Astrocyte (in vitro differentiated cells and primary cell): ENCODE measurements at regions not wholly inside any gene's neighbourhood (a gene's known extent, or its start where the extent isn't known, plus 50 kb on each side); places are given as distances from the start of the nearest gene placed in this dataset.

ENCODE experiments used
- EZH2 ChIP-seq: IDR thresholded peaks from 2 replicates; pipeline ENCODE4 v1.6.1; 2012; ENCODE audit warnings: mild to moderate bottlenecking, low read length, inconsistent platforms; ENCODE audit not compliant: insufficient read depth
- TF ChIP-seq, protein P1 (sequence below): IDR thresholded peaks from 2 replicates; pipeline ENCODE4 v1.5.1; 2011; ENCODE audit warnings: low read depth, mild to moderate bottlenecking, inconsistent platforms, low read length, moderate library complexity; ENCODE audit not compliant: insufficient read depth

DNA sequence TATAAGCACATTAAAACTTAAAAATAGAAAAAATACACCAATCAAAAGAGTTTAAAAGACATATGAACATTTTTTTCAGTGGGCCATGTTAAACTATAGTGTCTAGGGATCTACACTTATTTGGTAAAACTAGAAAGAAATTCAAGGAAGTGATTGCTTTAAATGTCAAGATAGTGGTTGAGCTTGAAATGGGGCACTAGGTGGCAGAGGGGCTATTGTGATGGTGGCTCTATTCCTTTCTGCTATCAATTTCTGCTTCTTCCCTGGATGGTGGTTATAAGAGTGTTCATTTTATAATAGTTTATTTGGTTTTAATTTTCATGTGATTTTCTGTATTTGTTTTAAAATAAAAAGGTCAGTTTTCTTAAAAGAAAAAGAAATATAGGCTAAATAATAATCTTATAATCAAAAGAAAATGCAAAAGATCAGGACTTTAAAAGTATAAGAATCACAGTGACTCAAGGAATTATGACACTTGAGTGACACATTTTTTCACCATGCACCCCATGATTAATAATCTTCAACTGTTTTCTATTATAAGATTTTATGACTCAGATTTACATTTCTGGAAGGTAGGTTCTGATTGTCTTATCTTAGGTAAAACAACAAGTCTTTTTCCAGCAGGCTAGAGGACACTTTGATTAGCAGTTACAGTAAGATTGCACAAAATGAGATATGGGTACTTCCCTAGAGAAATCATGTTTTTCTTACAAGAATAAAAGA lies 137.5 kb downstream of the FSCB start:
- TF ChIP-seq EZH2: no peak
- TF ChIP-seq, protein P1, sequence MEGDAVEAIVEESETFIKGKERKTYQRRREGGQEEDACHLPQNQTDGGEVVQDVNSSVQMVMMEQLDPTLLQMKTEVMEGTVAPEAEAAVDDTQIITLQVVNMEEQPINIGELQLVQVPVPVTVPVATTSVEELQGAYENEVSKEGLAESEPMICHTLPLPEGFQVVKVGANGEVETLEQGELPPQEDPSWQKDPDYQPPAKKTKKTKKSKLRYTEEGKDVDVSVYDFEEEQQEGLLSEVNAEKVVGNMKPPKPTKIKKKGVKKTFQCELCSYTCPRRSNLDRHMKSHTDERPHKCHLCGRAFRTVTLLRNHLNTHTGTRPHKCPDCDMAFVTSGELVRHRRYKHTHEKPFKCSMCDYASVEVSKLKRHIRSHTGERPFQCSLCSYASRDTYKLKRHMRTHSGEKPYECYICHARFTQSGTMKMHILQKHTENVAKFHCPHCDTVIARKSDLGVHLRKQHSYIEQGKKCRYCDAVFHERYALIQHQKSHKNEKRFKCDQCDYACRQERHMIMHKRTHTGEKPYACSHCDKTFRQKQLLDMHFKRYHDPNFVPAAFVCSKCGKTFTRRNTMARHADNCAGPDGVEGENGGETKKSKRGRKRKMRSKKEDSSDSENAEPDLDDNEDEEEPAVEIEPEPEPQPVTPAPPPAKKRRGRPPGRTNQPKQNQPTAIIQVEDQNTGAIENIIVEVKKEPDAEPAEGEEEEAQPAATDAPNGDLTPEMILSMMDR: no peak
